Neuronal stem cell (in vitro differentiated cells): ENCODE measurements at regions not wholly inside any gene's neighbourhood (a gene's known extent, or its start where the extent isn't known, plus 50 kb on each side); places are given as distances from the start of the nearest gene placed in this dataset.
"Not testable (repeated sequence)": the region's sequence is repeated elsewhere in the genome, so short reads cannot be mapped to it uniquely, and the experiment has no call there.

Source experiments
- DNase-seq: peaks from one replicate; pipeline ENCODE4 v3.0.0-alpha.2; 2013; ENCODE audit warnings: low spot score
- H2AFZ ChIP-seq: one replicate; pipeline ENCODE4 v1.6.1; 2013; ENCODE audit warnings: mild to moderate bottlenecking, low read length, inconsistent platforms
- H2AK5ac ChIP-seq: 2 replicates; pipeline ENCODE4 v1.6.1; 2013; ENCODE audit warnings: low read depth, mild to moderate bottlenecking, inconsistent platforms, low read length, moderate library complexity, mixed read lengths
- H2BK120ac ChIP-seq: 2 replicates; pipeline ENCODE4 v1.6.1; 2013; ENCODE audit warnings: low read depth, mild to moderate bottlenecking, inconsistent platforms, low read length, moderate library complexity, mixed read lengths
- H2BK12ac ChIP-seq: one replicate; pipeline ENCODE4 v1.6.1; 2013; ENCODE audit warnings: low read length, inconsistent platforms
- H2BK15ac ChIP-seq: 2 replicates; pipeline ENCODE4 v1.6.1; 2013; ENCODE audit warnings: mild to moderate bottlenecking, low read length, inconsistent platforms, mixed read lengths
- H2BK5ac ChIP-seq: one replicate; pipeline ENCODE4 v1.6.1; 2013; ENCODE audit warnings: inconsistent platforms, mild to moderate bottlenecking, low read length, moderate library complexity
- H3K14ac ChIP-seq: one replicate; pipeline ENCODE4 v1.6.1; 2013; ENCODE audit warnings: low read length, inconsistent platforms
- H3K18ac ChIP-seq: 2 replicates; pipeline ENCODE4 v1.6.1; 2013; ENCODE audit warnings: low read length, inconsistent platforms
- H3K23ac ChIP-seq: 2 replicates; pipeline ENCODE4 v1.6.1; 2013; ENCODE audit warnings: low read depth, mild to moderate bottlenecking, mixed read lengths, low read length, inconsistent platforms; ENCODE audit not compliant: poor library complexity
- H3K27ac ChIP-seq: replicated peaks from 3 replicates; pipeline ENCODE4 v1.5.1; 2013; ENCODE audit warnings: low read length, inconsistent platforms
- H3K27me3 ChIP-seq, 3 experiments: 2 replicates each; pipeline ENCODE4 v1.6.1; 2013; ENCODE audit warnings: low read length in 3 of 3, mild to moderate bottlenecking in 2 of 3, inconsistent platforms in 1 of 3, low read depth in 1 of 3, mixed read lengths in 1 of 3, moderate library complexity in 1 of 3; ENCODE audit not compliant: control insufficient read depth in 3 of 3, insufficient read depth in 3 of 3
- H3K36me3 ChIP-seq, 2 donors: replicated peaks in 1 of 2; 2 replicates each; pipeline ENCODE4 v1.6.1; 2013; ENCODE audit warnings: low read length in 2 of 2; ENCODE audit not compliant: control insufficient read depth in 2 of 2, insufficient read depth in 2 of 2
- H3K4ac ChIP-seq: 2 replicates; pipeline ENCODE4 v1.6.1; 2013; ENCODE audit warnings: inconsistent platforms, mild to moderate bottlenecking, low read length, moderate library complexity
- H3K4me1 ChIP-seq, 2 donors: 1 replicate in 1 of 2; 2 replicates in 1 of 2; pipeline ENCODE4 v1.6.1; 2013; ENCODE audit warnings: low read length in 2 of 2, low read depth in 1 of 2; ENCODE audit not compliant: control insufficient read depth in 2 of 2, insufficient read depth in 1 of 2
- H3K4me2 ChIP-seq: one replicate; pipeline ENCODE4 v1.6.1; 2013; ENCODE audit warnings: mild to moderate bottlenecking, low read length, inconsistent platforms; ENCODE audit not compliant: insufficient read depth, poor library complexity, severe bottlenecking
- H3K4me3 ChIP-seq, 2 donors: 2 replicates each; pipeline ENCODE4 v1.5.1; 2013; ENCODE audit warnings: low read length in 2 of 2, mild to moderate bottlenecking in 2 of 2, inconsistent platforms in 1 of 2, moderate library complexity in 1 of 2
- H3K79me1 ChIP-seq: one replicate; pipeline ENCODE4 v1.6.1; 2013; ENCODE audit warnings: low read depth, mild to moderate bottlenecking, inconsistent platforms, low read length, moderate library complexity
- H3K9ac ChIP-seq: one replicate; pipeline ENCODE4 v1.6.1; 2013; ENCODE audit warnings: mild to moderate bottlenecking, low read depth, low read length, inconsistent platforms; ENCODE audit not compliant: poor library complexity
- H3K9me3 ChIP-seq, 2 donors: replicated peaks in 1 of 2; 2 replicates each; pipeline versions ENCODE3 to v1.6.1; 2013; ENCODE audit warnings: low read length in 2 of 2, mild to moderate bottlenecking in 2 of 2, inconsistent platforms in 1 of 2, low read depth in 1 of 2, mixed read lengths in 1 of 2, moderate library complexity in 1 of 2; ENCODE audit not compliant: control insufficient read depth in 2 of 2, insufficient read depth in 1 of 2
- H4K8ac ChIP-seq: one replicate; pipeline ENCODE4 v1.6.1; 2013; ENCODE audit warnings: low read depth, mild to moderate bottlenecking, inconsistent platforms, low read length, moderate library complexity
- H4K91ac ChIP-seq: one replicate; pipeline ENCODE4 v1.6.1; 2013; ENCODE audit warnings: low read length, low read depth, mild to moderate bottlenecking, inconsistent platforms; ENCODE audit not compliant: poor library complexity
- WGBS, 2 donors: extraction: QIAGEN DNeasy Blood & Tissue Kit; methylation state at CpG; one replicate each; pipeline ENCODE4 v1.1.7; 2013; ENCODE audit warnings: missing lambda C conversion rate in 2 of 2, mixed read lengths in 1 of 2; ENCODE audit not compliant: insufficient read length in 2 of 2, insufficient replicate concordance in 1 of 2; ENCODE audit errors: extremely low coverage in 2 of 2; 5-methylcytosine and 5-hydroxymethylcytosine counted together

- H3K4me3 ChIP-seq, H3K27me3 ChIP-seq, H2AFZ ChIP-seq, H3K4me2 ChIP-seq, H3K9me3 ChIP-seq, H3K27ac ChIP-seq, H3K4me1 ChIP-seq, H2AK5ac ChIP-seq, H2BK12ac ChIP-seq, H3K23ac ChIP-seq, H4K91ac ChIP-seq, H3K79me1 ChIP-seq, DNase-seq, H2BK120ac ChIP-seq, H3K4ac ChIP-seq, H3K18ac ChIP-seq, H2BK15ac ChIP-seq, H4K8ac ChIP-seq, H3K36me3 ChIP-seq, H2BK5ac ChIP-seq, H3K14ac ChIP-seq, H3K9ac ChIP-seq: not testable (repeated sequence)
- no CpG with 5 or more reads among the region's 1 CpG for WGBS, 2 donors
Observed at GRCh38 chr9:39663713-39664112, 308.2 kb downstream of the SPATA31A1 start.

DNA sequence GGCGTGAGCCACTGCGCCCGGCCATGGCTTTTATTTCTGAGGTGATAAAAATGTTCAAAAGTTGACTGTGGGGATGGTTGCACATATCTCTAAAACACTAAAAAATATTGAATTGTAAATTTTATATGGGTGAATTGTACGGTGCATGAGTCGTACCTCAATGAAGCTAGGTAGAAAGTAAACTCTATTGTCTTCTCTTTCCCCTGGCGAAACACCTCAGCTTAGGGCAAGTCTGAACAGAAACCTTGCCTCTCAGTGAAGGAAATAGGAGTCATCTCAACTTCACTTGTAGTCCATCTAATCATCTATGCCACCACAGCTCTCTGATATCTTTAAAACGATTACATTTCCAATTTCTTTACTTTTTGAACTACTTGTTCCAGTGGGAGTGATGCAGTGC lies 309.6 kb downstream of the SPATA31A1 start:
- not testable (repeated sequence) for H3K4me3 ChIP-seq, H3K27me3 ChIP-seq, H3K4ac ChIP-seq, H3K79me1 ChIP-seq, H3K4me2 ChIP-seq, H2AK5ac ChIP-seq, H3K4me1 ChIP-seq, H3K36me3 ChIP-seq, DNase-seq, H2BK12ac ChIP-seq, H3K18ac ChIP-seq, H3K9me3 ChIP-seq, H4K91ac ChIP-seq, H3K27ac ChIP-seq, H3K9ac ChIP-seq, H2BK5ac ChIP-seq, H3K23ac ChIP-seq, H2BK120ac ChIP-seq, H2AFZ ChIP-seq, H3K14ac ChIP-seq, H4K8ac ChIP-seq, H2BK15ac ChIP-seq
- WGBS, 2 donors = no CpG with 5 or more reads among the region's 7 CpGs

DNA sequence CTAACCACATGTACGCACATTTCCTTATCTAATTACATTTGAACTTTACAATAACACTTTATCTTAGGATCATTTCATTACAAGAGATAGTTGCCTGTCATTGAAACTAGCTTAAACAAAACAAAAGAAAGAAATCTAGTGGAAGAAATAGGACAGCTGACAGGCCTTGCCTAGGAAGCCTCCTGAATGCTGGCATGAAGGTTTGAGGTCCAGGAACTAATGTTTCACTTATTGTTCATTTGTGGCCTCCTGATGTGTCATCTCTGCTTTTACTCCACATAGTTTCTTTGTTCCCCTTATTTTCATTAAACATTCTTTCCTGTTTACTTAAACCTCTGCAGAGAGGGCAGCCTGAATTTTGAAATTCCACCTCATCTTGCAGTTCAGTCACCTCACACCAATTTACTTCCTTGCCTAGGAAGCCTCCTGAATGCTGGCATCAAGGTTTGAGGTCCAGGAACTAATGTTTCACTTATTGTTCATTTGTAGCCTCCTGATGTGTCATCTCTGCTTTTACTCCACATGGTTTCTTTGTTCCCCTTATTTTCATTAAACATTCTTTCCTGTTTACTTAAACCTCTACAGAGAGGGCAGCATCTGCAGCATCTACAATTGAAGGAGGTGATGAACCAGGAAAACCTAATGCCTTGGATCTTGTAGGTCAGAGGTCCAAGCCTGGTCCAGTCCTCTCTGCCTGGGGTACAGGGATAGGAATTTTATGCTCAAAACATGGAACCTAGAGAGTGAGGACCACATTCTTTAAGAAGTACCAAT lies 319.2 kb downstream of the SPATA31A1 start:
- not testable (repeated sequence) for H3K14ac ChIP-seq, H3K4me3 ChIP-seq, H2BK120ac ChIP-seq, H2BK15ac ChIP-seq, H3K4me1 ChIP-seq, H3K27me3 ChIP-seq, H4K91ac ChIP-seq, H2AFZ ChIP-seq, H2BK5ac ChIP-seq, H4K8ac ChIP-seq, H2AK5ac ChIP-seq, H3K79me1 ChIP-seq, DNase-seq, H3K23ac ChIP-seq, H3K18ac ChIP-seq, H3K27ac ChIP-seq, H3K36me3 ChIP-seq, H3K4ac ChIP-seq, H3K9me3 ChIP-seq, H3K9ac ChIP-seq, H2BK12ac ChIP-seq, H3K4me2 ChIP-seq
- WGBS, 2 donors = no CpG with 5 or more reads among the region's 1 CpG

GRCh38 chr9:39675211-39675553 lies 319.7 kb downstream of the SPATA31A1 start:
- H3K23ac ChIP-seq, H4K91ac ChIP-seq, H3K14ac ChIP-seq, H4K8ac ChIP-seq, H3K36me3 ChIP-seq, DNase-seq, H3K27ac ChIP-seq, H3K27me3 ChIP-seq, H3K4ac ChIP-seq, H3K4me1 ChIP-seq, H3K79me1 ChIP-seq, H3K9me3 ChIP-seq, H2AFZ ChIP-seq, H2BK12ac ChIP-seq, H3K18ac ChIP-seq, H2BK5ac ChIP-seq, H2AK5ac ChIP-seq, H3K4me2 ChIP-seq, H2BK15ac ChIP-seq, H3K9ac ChIP-seq, H3K4me3 ChIP-seq, H2BK120ac ChIP-seq: not testable (repeated sequence)
- no CpG with 5 or more reads among the region's 2 CpGs for whole genome bisulfite sequencing, 2 donors
